ENCODE measurements at regions not wholly inside any gene's neighbourhood (a gene's known extent, or its start where the extent isn't known, plus 50 kb on each side); places are given as distances from the start of the nearest gene placed in this dataset.

GRCh38 chr11:97743205-97743742 is 1277.5 kb upstream of the CNTN5 start:
- no peaks in the 10 kb centered on the region for H3F3A ChIP-seq (ENCODE audit: insufficient read depth, low read length)
- H2AFZ ChIP-seq (ENCODE audit: low read length) = no peak overlapping the region
- no peak overlapping the region for H3K9ac ChIP-seq (ENCODE audit: low read length)
- no peak overlapping the region for H3K4me3 ChIP-seq (ENCODE audit: low read depth, low read length, poor library complexity, severe bottlenecking)
- no peaks in the 10 kb centered on the region for H3K27me3 ChIP-seq (ENCODE audit: insufficient read depth, low read length)
- no peaks in the 10 kb centered on the region for H3K9me2 ChIP-seq (ENCODE audit: low read depth, low read length)
- TF ChIP-seq CTCF (IDR thresholded peaks at IDR 0.05; ENCODE audit: low read length) = no peak
- no peak for TF ChIP-seq EZH2 (IDR thresholded peaks at IDR 0.05; ENCODE audit: borderline replicate concordance, low read length)
- no peak overlapping the region for H3K27ac ChIP-seq (ENCODE audit: low read depth, low read length, poor library complexity, severe bottlenecking)
- H3K9me3 ChIP-seq (ENCODE audit: low read length) = no peaks in the 10 kb centered on the region
- H4K20me1 ChIP-seq (ENCODE audit: insufficient read depth, low read length) = no peaks in the 10 kb centered on the region
- H3K4me1 ChIP-seq (ENCODE audit: insufficient read depth, low read length, severe bottlenecking) = no peaks in the 10 kb centered on the region
- no peaks in the 10 kb centered on the region for H3K79me2 ChIP-seq (ENCODE audit: insufficient read depth, low read length)
- no peak overlapping the region for H3K4me2 ChIP-seq (ENCODE audit: low read length)
- no peaks in the 10 kb centered on the region for H3K36me3 ChIP-seq (ENCODE audit: insufficient read depth, low read length)

GRCh38 chr11:97745515-97746050 is 1275.2 kb upstream of the CNTN5 start:
- no peaks in the 10 kb centered on the region for H3K9me3 ChIP-seq (ENCODE audit: low read length)
- no peak overlapping the region for H3K4me2 ChIP-seq (ENCODE audit: low read length)
- H3F3A ChIP-seq (ENCODE audit: insufficient read depth, low read length) = no peaks in the 10 kb centered on the region
- TF ChIP-seq EZH2 (IDR thresholded peaks at IDR 0.05; ENCODE audit: borderline replicate concordance, low read length) (no peak), CTCF (IDR thresholded peaks at IDR 0.05; ENCODE audit: low read length) (no peak)
- H3K27me3 ChIP-seq (ENCODE audit: insufficient read depth, low read length) = no peaks in the 10 kb centered on the region
- no peaks in the 10 kb centered on the region for H3K36me3 ChIP-seq (ENCODE audit: insufficient read depth, low read length)
- no peaks in the 10 kb centered on the region for H3K79me2 ChIP-seq (ENCODE audit: insufficient read depth, low read length)
- H3K27ac ChIP-seq (ENCODE audit: low read depth, low read length, poor library complexity, severe bottlenecking) = no peak overlapping the region
- H3K4me3 ChIP-seq (ENCODE audit: low read depth, low read length, poor library complexity, severe bottlenecking) = no peak overlapping the region
- H4K20me1 ChIP-seq (ENCODE audit: insufficient read depth, low read length) = no peaks in the 10 kb centered on the region
- no peaks in the 10 kb centered on the region for H3K9me2 ChIP-seq (ENCODE audit: low read depth, low read length)
- H3K4me1 ChIP-seq (ENCODE audit: insufficient read depth, low read length, severe bottlenecking) = no peaks in the 10 kb centered on the region
- H2AFZ ChIP-seq (ENCODE audit: low read length) = no peak overlapping the region
- no peak overlapping the region for H3K9ac ChIP-seq (ENCODE audit: low read length)

GRCh38 chr11:97746818-97747217 is 1273.9 kb upstream of the CNTN5 start:
- Histone ChIP-seq H3K4me1 (ENCODE audit: insufficient read depth, low read length, severe bottlenecking) (no peaks in the 10 kb centered on the region), H3K79me2 (ENCODE audit: insufficient read depth, low read length) (no peaks in the 10 kb centered on the region), H3K9ac (ENCODE audit: low read length) (no peak overlapping the region), H3K4me2 (ENCODE audit: low read length) (no peak overlapping the region), H3K36me3 (ENCODE audit: insufficient read depth, low read length) (no peaks in the 10 kb centered on the region), H3F3A (ENCODE audit: insufficient read depth, low read length) (no peaks in the 10 kb centered on the region), H3K9me2 (ENCODE audit: low read depth, low read length) (no peaks in the 10 kb centered on the region), H3K9me3 (ENCODE audit: low read length) (no peaks in the 10 kb centered on the region), H4K20me1 (ENCODE audit: insufficient read depth, low read length) (no peaks in the 10 kb centered on the region), H2AFZ (ENCODE audit: low read length) (no peak overlapping the region), H3K27ac (ENCODE audit: low read depth, low read length, poor library complexity, severe bottlenecking) (no peak overlapping the region), H3K4me3 (ENCODE audit: low read depth, low read length, poor library complexity, severe bottlenecking) (no peak overlapping the region), H3K27me3 (ENCODE audit: insufficient read depth, low read length) (no peaks in the 10 kb centered on the region)
- TF ChIP-seq EZH2 (IDR thresholded peaks at IDR 0.05; ENCODE audit: borderline replicate concordance, low read length) (no peak), CTCF (IDR thresholded peaks at IDR 0.05; ENCODE audit: low read length) (no peak)
